Neural progenitor cell (in vitro differentiated cells): ENCODE measurements at regions not wholly inside any gene's neighbourhood (a gene's known extent, or its start where the extent isn't known, plus 50 kb on each side); places are given as distances from the start of the nearest gene placed in this dataset.
"Not testable (repeated sequence)": the region's sequence is repeated elsewhere in the genome, so short reads cannot be mapped to it uniquely, and the experiment has no call there.

ENCODE experiments used
- DNase-seq: peaks from one replicate; pipeline ENCODE4 v3.0.0-alpha.2; 2016; ENCODE audit warnings: low spot score
- H2AFZ ChIP-seq: fragments of 200-600 bp; sonication (generic); replicated peaks from 2 replicates; pipeline ENCODE4 v1.6.1; 2016; ENCODE audit warnings: antibody characterized with exemption
- H3F3A ChIP-seq: fragments of 200-600 bp; sonication (generic); 2 replicates; pipeline ENCODE4 v1.6.1; 2016; ENCODE audit warnings: antibody characterized with exemption, low read depth
- H3K27ac ChIP-seq: fragments of 200-600 bp; sonication (generic); 2 replicates; pipeline ENCODE4 v1.5.1; 2016; ENCODE audit warnings: mild to moderate bottlenecking
- H3K27me3 ChIP-seq: fragments of 200-600 bp; sonication (generic); 2 replicates; pipeline ENCODE4 v1.6.1; 2016; ENCODE audit warnings: mild to moderate bottlenecking, moderate library complexity
- H3K36me3 ChIP-seq: fragments of 200-600 bp; sonication (generic); 2 replicates; pipeline ENCODE4 v1.5.1; 2016
- H3K4me1 ChIP-seq: fragments of 200-600 bp; sonication (generic); 2 replicates; pipeline ENCODE4 v1.6.1; 2016; ENCODE audit warnings: mixed run types
- H3K4me2 ChIP-seq: fragments of 200-600 bp; sonication (generic); 2 replicates; pipeline ENCODE4 v1.6.1; 2016
- H3K4me3 ChIP-seq: fragments of 200-600 bp; sonication (generic); 2 replicates; pipeline ENCODE4 v1.5.1; 2016
- H3K79me2 ChIP-seq: fragments of 200-600 bp; sonication (generic); 2 replicates; pipeline ENCODE4 v1.6.1; 2016; ENCODE audit warnings: low read depth
- H3K9ac ChIP-seq: fragments of 200-600 bp; sonication (generic); 2 replicates; pipeline ENCODE4 v1.6.1; 2016
- H3K9me3 ChIP-seq: fragments of 200-600 bp; sonication (generic); 2 replicates; pipeline ENCODE4 v1.5.1; 2016; ENCODE audit warnings: low read depth
- H4K20me1 ChIP-seq: fragments of 200-600 bp; sonication (generic); 2 replicates; pipeline ENCODE4 v1.6.1; 2016; ENCODE audit warnings: low read depth
- H3K27ac Mint-ChIP-seq: 3 replicates; pipeline ENCODE4 v1.8.0; 2021; ENCODE audit warnings: mixed read lengths
- H3K27me3 Mint-ChIP-seq: 2 replicates; pipeline ENCODE4 v1.8.0; 2022; ENCODE audit warnings: low read depth, mild to moderate bottlenecking, inconsistent platforms, moderate library complexity, mixed read lengths; ENCODE audit not compliant: insufficient read depth
- H3K36me3 Mint-ChIP-seq: 3 replicates; pipeline ENCODE4 v1.8.0; 2021; ENCODE audit warnings: mixed read lengths
- H3K4me1 Mint-ChIP-seq: 3 replicates; pipeline ENCODE4 v1.8.0; 2021; ENCODE audit warnings: mixed read lengths
- H3K4me3 Mint-ChIP-seq: 3 replicates; pipeline ENCODE4 v1.8.0; 2021; ENCODE audit warnings: mild to moderate bottlenecking, moderate library complexity, mixed read lengths
- H3K9me3 Mint-ChIP-seq: 3 replicates; pipeline ENCODE4 v1.8.0; 2020; ENCODE audit warnings: mixed read lengths
- EZH2 ChIP-seq: fragments of 200-600 bp; sonication (generic); IDR thresholded peaks from 2 replicates; pipeline ENCODE4 v1.6.1; 2017; ENCODE audit warnings: antibody characterized with exemption, mild to moderate bottlenecking, moderate library complexity
- EZH2phosphoT487 ChIP-seq: fragments of 200-600 bp; sonication (generic); IDR thresholded peaks from 2 replicates; pipeline ENCODE4 v1.6.1; 2017; ENCODE audit warnings: antibody characterized with exemption
- TF ChIP-seq, protein P1 (sequence below): fragments of 200-600 bp; sonication (generic); IDR thresholded peaks from 2 replicates; pipeline ENCODE4 v1.5.1; 2017; ENCODE audit warnings: antibody characterized with exemption, mild to moderate bottlenecking

- H3K36me3 Mint-ChIP-seq, result peaks cover 2% of the 10 kb centered on the region
- Histone ChIP-seq H3K27me3 (no peaks in the 10 kb centered on the region), H3K36me3 (no peaks in the 10 kb centered on the region)
Observed at GRCh38 chr5:96492459-96493047, 59.5 kb upstream of the PCSK1 start.

GRCh38 chr5:96493219-96493790, 60.3 kb upstream of the PCSK1 start:
- Mint-ChIP-seq H3K36me3 (peaks cover 2% of the 10 kb centered on the region), H3K27me3 (peaks cover 5% of the 10 kb centered on the region), H3K9me3 (peaks cover 5% of the 10 kb centered on the region), H3K4me1 (no peaks in the 10 kb centered on the region), H3K27ac (no peak overlapping the region), H3K4me3 (no peak overlapping the region)
- H3K4me1 ChIP-seq, result no peaks in the 10 kb centered on the region
- no peak for DNase-seq
- no peaks in the 10 kb centered on the region for H3K79me2 ChIP-seq
- peak overlapping the region; percentile 13 for H2AFZ ChIP-seq
- no peaks in the 10 kb centered on the region for H4K20me1 ChIP-seq
- no peak overlapping the region for H3K27ac ChIP-seq
- no peak overlapping the region for H3K9ac ChIP-seq
- H3F3A ChIP-seq, result no peaks in the 10 kb centered on the region
- no peaks in the 10 kb centered on the region for H3K36me3 ChIP-seq
- no peaks in the 10 kb centered on the region for H3K27me3 ChIP-seq
- H3K4me2 ChIP-seq, result no peak overlapping the region
- TF ChIP-seq EZH2 (no peak), EZH2phosphoT487 (no peak)
- TF ChIP-seq, protein P1, sequence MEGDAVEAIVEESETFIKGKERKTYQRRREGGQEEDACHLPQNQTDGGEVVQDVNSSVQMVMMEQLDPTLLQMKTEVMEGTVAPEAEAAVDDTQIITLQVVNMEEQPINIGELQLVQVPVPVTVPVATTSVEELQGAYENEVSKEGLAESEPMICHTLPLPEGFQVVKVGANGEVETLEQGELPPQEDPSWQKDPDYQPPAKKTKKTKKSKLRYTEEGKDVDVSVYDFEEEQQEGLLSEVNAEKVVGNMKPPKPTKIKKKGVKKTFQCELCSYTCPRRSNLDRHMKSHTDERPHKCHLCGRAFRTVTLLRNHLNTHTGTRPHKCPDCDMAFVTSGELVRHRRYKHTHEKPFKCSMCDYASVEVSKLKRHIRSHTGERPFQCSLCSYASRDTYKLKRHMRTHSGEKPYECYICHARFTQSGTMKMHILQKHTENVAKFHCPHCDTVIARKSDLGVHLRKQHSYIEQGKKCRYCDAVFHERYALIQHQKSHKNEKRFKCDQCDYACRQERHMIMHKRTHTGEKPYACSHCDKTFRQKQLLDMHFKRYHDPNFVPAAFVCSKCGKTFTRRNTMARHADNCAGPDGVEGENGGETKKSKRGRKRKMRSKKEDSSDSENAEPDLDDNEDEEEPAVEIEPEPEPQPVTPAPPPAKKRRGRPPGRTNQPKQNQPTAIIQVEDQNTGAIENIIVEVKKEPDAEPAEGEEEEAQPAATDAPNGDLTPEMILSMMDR, result no peak
- no peak overlapping the region for H3K4me3 ChIP-seq
- H3K9me3 ChIP-seq, result no peaks in the 10 kb centered on the region

More at GRCh38 chr5:96492459-96493047, 59.5 kb upstream of the PCSK1 start:
- no peaks in the 10 kb centered on the region for H3K4me1 Mint-ChIP-seq
- H3K9me3 Mint-ChIP-seq, result peaks cover 5% of the 10 kb centered on the region
- Histone ChIP-seq H3K4me3 (no peak overlapping the region), H4K20me1 (no peaks in the 10 kb centered on the region), H3K4me2 (no peak overlapping the region), H3K9me3 (no peaks in the 10 kb centered on the region), H2AFZ (no peak overlapping the region), H3F3A (no peaks in the 10 kb centered on the region), H3K79me2 (no peaks in the 10 kb centered on the region), H3K9ac (no peak overlapping the region), H3K27ac (no peak overlapping the region), H3K4me1 (no peaks in the 10 kb centered on the region)
- no peak for DNase-seq
- no peak overlapping the region for H3K4me3 Mint-ChIP-seq
- TF ChIP-seq, protein P1, result no peak
- TF ChIP-seq EZH2phosphoT487 (no peak), EZH2 (no peak)
- H3K27ac Mint-ChIP-seq, result no peak overlapping the region
- peaks cover 5% of the 10 kb centered on the region for H3K27me3 Mint-ChIP-seq

- H3K4me3 ChIP-seq, H3K9ac ChIP-seq, H3K79me2 ChIP-seq, H3K36me3 Mint-ChIP-seq, H3K9me3 ChIP-seq, H3K4me1 Mint-ChIP-seq, H3K4me3 Mint-ChIP-seq, H3K27ac ChIP-seq, H3K4me1 ChIP-seq, H3K27ac Mint-ChIP-seq, H4K20me1 ChIP-seq, H3F3A ChIP-seq, DNase-seq, H2AFZ ChIP-seq, H3K36me3 ChIP-seq, H3K27me3 Mint-ChIP-seq, H3K27me3 ChIP-seq, H3K4me2 ChIP-seq: not testable (repeated sequence)
- peaks cover 11% of the 10 kb centered on the region for H3K9me3 Mint-ChIP-seq
Observed at GRCh38 chr5:96495412-96495811, 62.4 kb upstream of the PCSK1 start.

GRCh38 chr5:96497027-96497426, 64.0 kb upstream of the PCSK1 start:
- H3K4me3 Mint-ChIP-seq, H3K4me2 ChIP-seq, H4K20me1 ChIP-seq, H3K4me1 ChIP-seq, H3K4me1 Mint-ChIP-seq, H3K36me3 ChIP-seq, DNase-seq, H3K4me3 ChIP-seq, H3K36me3 Mint-ChIP-seq, H3K27ac ChIP-seq, H2AFZ ChIP-seq, H3K9me3 ChIP-seq, H3F3A ChIP-seq, H3K27ac Mint-ChIP-seq, H3K9ac ChIP-seq, H3K27me3 Mint-ChIP-seq, H3K79me2 ChIP-seq, H3K27me3 ChIP-seq: not testable (repeated sequence)
- H3K9me3 Mint-ChIP-seq, result peaks cover 16% of the 10 kb centered on the region
